ENCODE measurements at regions not wholly inside any gene's neighbourhood (a gene's known extent, or its start where the extent isn't known, plus 50 kb on each side); places are given as distances from the start of the nearest gene placed in this dataset.

DNA sequence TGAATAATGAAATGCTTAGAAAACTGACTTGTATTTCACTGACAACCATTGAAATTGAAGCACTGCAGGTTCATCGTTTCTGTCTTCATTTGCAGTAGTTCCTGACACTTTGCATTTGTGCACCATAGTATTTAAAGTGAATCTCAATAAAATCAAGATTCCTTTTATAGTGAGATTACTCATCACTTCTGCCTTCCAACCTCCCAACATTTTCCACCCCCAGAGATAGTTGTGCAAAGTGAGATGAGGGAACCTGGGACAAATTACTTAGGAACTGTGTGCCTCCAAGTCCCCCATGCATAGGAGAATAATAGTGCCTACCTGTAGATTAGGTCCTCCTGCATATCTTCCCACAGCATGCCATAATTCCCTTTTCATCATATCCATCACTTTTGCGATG is 114.9 kb upstream of the DPT start:
- no peak for DNase-seq (ENCODE audit: low read depth in 1 of 2, low spot score in 1 of 2)
- ChIA-PET POLR2A (interaction anchor here (0.6 kb wide), 1 partner anchor 496 kb away, joined by 4 read pairs; no protein-coding TSS in a partner anchor), CTCF (no interaction called here)
- no peak overlapping the region for H3K4me2 ChIP-seq
- no peak overlapping the region for H3K4me3 ChIP-seq
- no peak for FAIRE-seq
- peaks cover 12% of the 10 kb centered on the region; the same call in 1 of the 3 replicates for H3K4me1 ChIP-seq
- 86% methylated on average over 2 of the region's 2 CpGs for WGBS (ENCODE audit: missing lambda C conversion rate)
- H3K27ac ChIP-seq: no peak overlapping the region
- TF ChIP-seq FOSL2 (IDR thresholded peaks at IDR 0.05): no peak
- no peak for TF ChIP-seq FOSL2 (CRISPR knock-in tag; IDR thresholded peaks at IDR 0.05)
- no peak for TF ChIP-seq ZSCAN20 (CRISPR knock-in tag; IDR thresholded peaks at IDR 0.05)
- TF ChIP-seq POLR2AphosphoS2 (conservative IDR thresholded peaks at IDR 0.05; ENCODE audit: low read length): no peak
- no peak for TF ChIP-seq BHLHE40 (IDR thresholded peaks at IDR 0.05; ENCODE audit: low read depth, low read length)
- TF ChIP-seq ESRRA (IDR thresholded peaks at IDR 0.05; ENCODE audit: borderline replicate concordance, low read length): no peak
- TF ChIP-seq, protein P1, sequence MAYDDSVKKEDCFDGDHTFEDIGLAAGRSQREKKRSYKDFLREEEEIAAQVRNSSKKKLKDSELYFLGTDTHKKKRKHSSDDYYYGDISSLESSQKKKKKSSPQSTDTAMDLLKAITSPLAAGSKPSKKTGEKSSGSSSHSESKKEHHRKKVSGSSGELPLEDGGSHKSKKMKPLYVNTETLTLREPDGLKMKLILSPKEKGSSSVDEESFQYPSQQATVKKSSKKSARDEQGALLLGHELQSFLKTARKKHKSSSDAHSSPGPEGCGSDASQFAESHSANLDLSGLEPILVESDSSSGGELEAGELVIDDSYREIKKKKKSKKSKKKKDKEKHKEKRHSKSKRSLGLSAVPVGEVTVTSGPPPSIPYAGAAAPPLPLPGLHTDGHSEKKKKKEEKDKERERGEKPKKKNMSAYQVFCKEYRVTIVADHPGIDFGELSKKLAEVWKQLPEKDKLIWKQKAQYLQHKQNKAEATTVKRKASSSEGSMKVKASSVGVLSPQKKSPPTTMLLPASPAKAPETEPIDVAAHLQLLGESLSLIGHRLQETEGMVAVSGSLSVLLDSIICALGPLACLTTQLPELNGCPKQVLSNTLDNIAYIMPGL (CRISPR knock-in tag; IDR thresholded peaks at IDR 0.05; ENCODE audit: borderline replicate concordance): no peak
- no peak for TF ChIP-seq CBX8 (IDR thresholded peaks at IDR 0.05)
- TF ChIP-seq RARB (CRISPR knock-in tag; IDR thresholded peaks at IDR 0.05): no peak
- TF ChIP-seq CBX2 (IDR thresholded peaks at IDR 0.05; ENCODE audit: borderline replicate concordance, low read depth): no peak
- no peak for TF ChIP-seq HDAC2 (IDR thresholded peaks at IDR 0.05)
- no peak for TF ChIP-seq JUN (IDR thresholded peaks at IDR 0.05)
- TF ChIP-seq, protein P2, sequence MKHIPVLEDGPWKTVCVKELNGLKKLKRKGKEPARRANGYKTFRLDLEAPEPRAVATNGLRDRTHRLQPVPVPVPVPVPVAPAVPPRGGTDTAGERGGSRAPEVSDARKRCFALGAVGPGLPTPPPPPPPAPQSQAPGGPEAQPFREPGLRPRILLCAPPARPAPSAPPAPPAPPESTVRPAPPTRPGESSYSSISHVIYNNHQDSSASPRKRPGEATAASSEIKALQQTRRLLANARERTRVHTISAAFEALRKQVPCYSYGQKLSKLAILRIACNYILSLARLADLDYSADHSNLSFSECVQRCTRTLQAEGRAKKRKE (CRISPR knock-in tag; IDR thresholded peaks at IDR 0.05; ENCODE audit: low read depth): no peak
- TF ChIP-seq, protein P3, sequence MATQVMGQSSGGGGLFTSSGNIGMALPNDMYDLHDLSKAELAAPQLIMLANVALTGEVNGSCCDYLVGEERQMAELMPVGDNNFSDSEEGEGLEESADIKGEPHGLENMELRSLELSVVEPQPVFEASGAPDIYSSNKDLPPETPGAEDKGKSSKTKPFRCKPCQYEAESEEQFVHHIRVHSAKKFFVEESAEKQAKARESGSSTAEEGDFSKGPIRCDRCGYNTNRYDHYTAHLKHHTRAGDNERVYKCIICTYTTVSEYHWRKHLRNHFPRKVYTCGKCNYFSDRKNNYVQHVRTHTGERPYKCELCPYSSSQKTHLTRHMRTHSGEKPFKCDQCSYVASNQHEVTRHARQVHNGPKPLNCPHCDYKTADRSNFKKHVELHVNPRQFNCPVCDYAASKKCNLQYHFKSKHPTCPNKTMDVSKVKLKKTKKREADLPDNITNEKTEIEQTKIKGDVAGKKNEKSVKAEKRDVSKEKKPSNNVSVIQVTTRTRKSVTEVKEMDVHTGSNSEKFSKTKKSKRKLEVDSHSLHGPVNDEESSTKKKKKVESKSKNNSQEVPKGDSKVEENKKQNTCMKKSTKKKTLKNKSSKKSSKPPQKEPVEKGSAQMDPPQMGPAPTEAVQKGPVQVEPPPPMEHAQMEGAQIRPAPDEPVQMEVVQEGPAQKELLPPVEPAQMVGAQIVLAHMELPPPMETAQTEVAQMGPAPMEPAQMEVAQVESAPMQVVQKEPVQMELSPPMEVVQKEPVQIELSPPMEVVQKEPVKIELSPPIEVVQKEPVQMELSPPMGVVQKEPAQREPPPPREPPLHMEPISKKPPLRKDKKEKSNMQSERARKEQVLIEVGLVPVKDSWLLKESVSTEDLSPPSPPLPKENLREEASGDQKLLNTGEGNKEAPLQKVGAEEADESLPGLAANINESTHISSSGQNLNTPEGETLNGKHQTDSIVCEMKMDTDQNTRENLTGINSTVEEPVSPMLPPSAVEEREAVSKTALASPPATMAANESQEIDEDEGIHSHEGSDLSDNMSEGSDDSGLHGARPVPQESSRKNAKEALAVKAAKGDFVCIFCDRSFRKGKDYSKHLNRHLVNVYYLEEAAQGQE (IDR thresholded peaks at IDR 0.05): no peak
- TF ChIP-seq, protein P4, sequence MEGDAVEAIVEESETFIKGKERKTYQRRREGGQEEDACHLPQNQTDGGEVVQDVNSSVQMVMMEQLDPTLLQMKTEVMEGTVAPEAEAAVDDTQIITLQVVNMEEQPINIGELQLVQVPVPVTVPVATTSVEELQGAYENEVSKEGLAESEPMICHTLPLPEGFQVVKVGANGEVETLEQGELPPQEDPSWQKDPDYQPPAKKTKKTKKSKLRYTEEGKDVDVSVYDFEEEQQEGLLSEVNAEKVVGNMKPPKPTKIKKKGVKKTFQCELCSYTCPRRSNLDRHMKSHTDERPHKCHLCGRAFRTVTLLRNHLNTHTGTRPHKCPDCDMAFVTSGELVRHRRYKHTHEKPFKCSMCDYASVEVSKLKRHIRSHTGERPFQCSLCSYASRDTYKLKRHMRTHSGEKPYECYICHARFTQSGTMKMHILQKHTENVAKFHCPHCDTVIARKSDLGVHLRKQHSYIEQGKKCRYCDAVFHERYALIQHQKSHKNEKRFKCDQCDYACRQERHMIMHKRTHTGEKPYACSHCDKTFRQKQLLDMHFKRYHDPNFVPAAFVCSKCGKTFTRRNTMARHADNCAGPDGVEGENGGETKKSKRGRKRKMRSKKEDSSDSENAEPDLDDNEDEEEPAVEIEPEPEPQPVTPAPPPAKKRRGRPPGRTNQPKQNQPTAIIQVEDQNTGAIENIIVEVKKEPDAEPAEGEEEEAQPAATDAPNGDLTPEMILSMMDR (IDR thresholded peaks at IDR 0.05): no peak
- TF ChIP-seq RFX5 (IDR thresholded peaks at IDR 0.05): no peak
- TF ChIP-seq CHD4 (IDR thresholded peaks at IDR 0.05; ENCODE audit: borderline replicate concordance): no peak
- no peak for TF ChIP-seq KDM5A (IDR thresholded peaks at IDR 0.05)
- no peak for TF ChIP-seq EHF (CRISPR knock-in tag; IDR thresholded peaks at IDR 0.05)
- no peak for TF ChIP-seq NFE2L2 (conservative IDR thresholded peaks at IDR 0.05; ENCODE audit: low read length)
- no peaks in the 10 kb centered on the region for H3K9me3 ChIP-seq
- no peak for ATAC-seq

DNA sequence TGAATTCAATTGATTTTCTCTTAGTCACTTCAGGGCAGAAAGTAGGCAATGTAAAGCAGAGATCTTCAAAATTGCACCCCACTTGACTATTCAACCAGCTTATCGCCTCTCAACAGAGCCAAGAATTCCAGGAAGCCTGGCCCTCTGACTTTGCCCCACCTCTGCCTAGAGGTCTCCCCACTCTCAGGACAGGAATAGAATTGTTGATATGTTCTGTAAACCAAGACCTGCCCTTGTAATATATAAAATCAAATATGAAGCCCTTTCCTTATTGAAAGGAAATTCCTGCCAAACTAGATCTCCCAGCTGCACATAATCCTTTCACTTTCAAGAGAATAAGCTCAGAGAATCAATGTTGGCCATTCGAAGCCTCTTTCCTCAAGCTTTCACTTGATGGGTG is 116.1 kb upstream of the DPT start:
- Histone ChIP-seq H3K9me3 (no peaks in the 10 kb centered on the region), H3K27ac (no peak overlapping the region), H3K4me2 (no peak overlapping the region), H3K4me3 (no peak overlapping the region), H3K4me1 (peaks cover 12% of the 10 kb centered on the region; the same call in 1 of the 3 replicates)
- FAIRE-seq (no peak), ATAC-seq (no peak), DNase-seq (ENCODE audit: low read depth in 1 of 2, low spot score in 1 of 2) (no peak)
- ChIA-PET CTCF (interaction anchor here (0.7 to 3.0 kb wide), 3 partner anchors 242 to 517 kb away, joined by 3 to 7 read pairs (median 6); no protein-coding TSS in a partner anchor), POLR2A (no interaction called here)
- 79% methylated on average over 2 of the region's 2 CpGs for WGBS (ENCODE audit: missing lambda C conversion rate)
- TF ChIP-seq RAD21 (conservative IDR thresholded peaks at IDR 0.05 in 1 of 2, IDR thresholded peaks at IDR 0.05 in 1 of 2) (no peak), CEBPB (IDR thresholded peaks at IDR 0.05) (no peak), MYC (IDR thresholded peaks at IDR 0.05; ENCODE audit: borderline replicate concordance, low read length) (no peak), KDM5A (IDR thresholded peaks at IDR 0.05) (no peak), FOSL2 (IDR thresholded peaks at IDR 0.05) (no peak), FOSL2 (CRISPR knock-in tag; IDR thresholded peaks at IDR 0.05) (no peak), EHMT2 (IDR thresholded peaks at IDR 0.05; ENCODE audit: low read depth) (no peak), NPAS2 (CRISPR knock-in tag; IDR thresholded peaks at IDR 0.05; ENCODE audit: borderline replicate concordance) (no peak), MAFK (IDR thresholded peaks at IDR 0.05; ENCODE audit: partially characterized antibody) (no peak), FOSB (CRISPR knock-in tag; IDR thresholded peaks at IDR 0.05) (no peak), EP300 (IDR thresholded peaks at IDR 0.05) (no peak), POLR2AphosphoS2 (conservative IDR thresholded peaks at IDR 0.05; ENCODE audit: low read length) (no peak), FOXS1 (CRISPR knock-in tag; IDR thresholded peaks at IDR 0.05) (no peak), TP53 (CRISPR knock-in tag; IDR thresholded peaks at IDR 0.05) (no peak)
- TF ChIP-seq, protein P5, sequence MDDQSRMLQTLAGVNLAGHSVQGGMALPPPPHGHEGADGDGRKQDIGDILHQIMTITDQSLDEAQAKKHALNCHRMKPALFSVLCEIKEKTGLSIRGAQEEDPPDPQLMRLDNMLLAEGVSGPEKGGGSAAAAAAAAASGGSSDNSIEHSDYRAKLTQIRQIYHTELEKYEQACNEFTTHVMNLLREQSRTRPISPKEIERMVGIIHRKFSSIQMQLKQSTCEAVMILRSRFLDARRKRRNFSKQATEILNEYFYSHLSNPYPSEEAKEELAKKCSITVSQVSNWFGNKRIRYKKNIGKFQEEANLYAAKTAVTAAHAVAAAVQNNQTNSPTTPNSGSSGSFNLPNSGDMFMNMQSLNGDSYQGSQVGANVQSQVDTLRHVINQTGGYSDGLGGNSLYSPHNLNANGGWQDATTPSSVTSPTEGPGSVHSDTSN (IDR thresholded peaks at IDR 0.05): no peak
